NB4 (cell line): ENCODE measurements at regions not wholly inside any gene's neighbourhood (a gene's known extent, or its start where the extent isn't known, plus 50 kb on each side); places are given as distances from the start of the nearest gene placed in this dataset.

ENCODE experiments used
- MYC ChIP-seq: IDR thresholded peaks from 2 replicates; pipeline ENCODE4 v1.6.1; 2011; ENCODE audit warnings: low read depth, low read length
- POLR2A ChIP-seq: IDR thresholded peaks from 2 replicates; pipeline ENCODE4 v1.6.1; 2011; ENCODE audit warnings: mild to moderate bottlenecking; ENCODE audit not compliant: insufficient read length; ENCODE audit errors: extremely low read depth
- TF ChIP-seq, protein P1 (sequence below): IDR thresholded peaks from one replicate; pipeline ENCODE4 v1.5.1; 2012; ENCODE audit warnings: low read depth, low read length
- TF ChIP-seq, protein P2 (sequence below): IDR thresholded peaks from 2 replicates; pipeline ENCODE4 v1.6.1; 2011; ENCODE audit warnings: low read depth, low read length

DNA sequence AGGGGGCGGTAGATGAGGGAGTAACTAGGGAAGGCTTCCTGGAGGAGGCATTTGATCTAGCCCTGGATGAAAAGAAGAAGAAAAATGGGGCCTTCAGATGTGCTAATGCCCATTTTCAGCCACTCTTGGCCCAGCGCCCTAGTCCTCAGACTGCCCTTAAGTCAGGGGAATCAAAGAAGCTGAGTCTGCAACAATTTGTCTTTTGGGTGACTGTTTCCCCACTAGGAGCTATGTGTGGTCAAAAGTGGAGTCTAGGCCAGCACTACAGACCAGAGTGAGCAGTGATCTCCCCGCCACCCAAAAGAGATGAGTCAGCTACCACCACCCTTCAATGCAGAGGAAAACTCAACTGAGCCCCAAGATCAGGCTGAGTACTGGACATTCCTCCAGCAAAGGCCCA lies 542.1 kb downstream of the BNC2 start:
- TF ChIP-seq, protein P1, sequence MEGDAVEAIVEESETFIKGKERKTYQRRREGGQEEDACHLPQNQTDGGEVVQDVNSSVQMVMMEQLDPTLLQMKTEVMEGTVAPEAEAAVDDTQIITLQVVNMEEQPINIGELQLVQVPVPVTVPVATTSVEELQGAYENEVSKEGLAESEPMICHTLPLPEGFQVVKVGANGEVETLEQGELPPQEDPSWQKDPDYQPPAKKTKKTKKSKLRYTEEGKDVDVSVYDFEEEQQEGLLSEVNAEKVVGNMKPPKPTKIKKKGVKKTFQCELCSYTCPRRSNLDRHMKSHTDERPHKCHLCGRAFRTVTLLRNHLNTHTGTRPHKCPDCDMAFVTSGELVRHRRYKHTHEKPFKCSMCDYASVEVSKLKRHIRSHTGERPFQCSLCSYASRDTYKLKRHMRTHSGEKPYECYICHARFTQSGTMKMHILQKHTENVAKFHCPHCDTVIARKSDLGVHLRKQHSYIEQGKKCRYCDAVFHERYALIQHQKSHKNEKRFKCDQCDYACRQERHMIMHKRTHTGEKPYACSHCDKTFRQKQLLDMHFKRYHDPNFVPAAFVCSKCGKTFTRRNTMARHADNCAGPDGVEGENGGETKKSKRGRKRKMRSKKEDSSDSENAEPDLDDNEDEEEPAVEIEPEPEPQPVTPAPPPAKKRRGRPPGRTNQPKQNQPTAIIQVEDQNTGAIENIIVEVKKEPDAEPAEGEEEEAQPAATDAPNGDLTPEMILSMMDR, result no peak
- TF ChIP-seq POLR2A (no peak), MYC (no peak)
- TF ChIP-seq, protein P2, sequence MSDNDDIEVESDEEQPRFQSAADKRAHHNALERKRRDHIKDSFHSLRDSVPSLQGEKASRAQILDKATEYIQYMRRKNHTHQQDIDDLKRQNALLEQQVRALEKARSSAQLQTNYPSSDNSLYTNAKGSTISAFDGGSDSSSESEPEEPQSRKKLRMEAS, result no peak
